ENCODE measurements at regions not wholly inside any gene's neighbourhood (a gene's known extent, or its start where the extent isn't known, plus 50 kb on each side); places are given as distances from the start of the nearest gene placed in this dataset.

GRCh38 chr10:3887885-3888476 is 103.0 kb upstream of the KLF6 start:
- DNase-seq (ENCODE audit: extremely low read depth in 1 of 4, low spot score in 3 of 4), result no peak
- TF ChIP-seq SMAD4 (CRISPR knock-in tag; conservative IDR thresholded peaks at IDR 0.05) (0 out of 2 replicates have a peak, but pooled peaks have one; percentile 15), ARID1B (IDR thresholded peaks at IDR 0.05) (no peak)

DNA sequence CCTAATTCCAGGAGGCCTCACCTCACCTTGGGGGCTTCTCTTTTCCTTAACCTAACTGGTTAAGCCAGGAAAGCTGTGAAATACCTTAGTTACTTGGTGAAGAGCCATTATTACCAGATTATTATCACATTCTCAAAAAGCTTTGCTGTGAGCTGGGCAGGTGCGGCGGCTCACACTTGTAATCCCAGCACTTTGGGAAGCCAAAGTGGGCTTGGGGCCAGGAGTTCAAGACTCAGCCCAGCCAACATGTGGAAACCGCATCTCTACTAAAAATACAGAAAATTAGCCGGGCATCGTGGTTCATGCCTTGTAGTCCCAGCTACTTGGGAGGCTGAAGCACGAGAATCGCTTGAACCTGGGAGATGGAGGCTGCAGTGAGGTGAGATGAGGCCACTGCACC is 102.4 kb upstream of the KLF6 start:
- WGBS (ENCODE audit: insufficient coverage, low coverage, missing lambda C conversion rate), result 93% methylated on average over 7 of the region's 7 CpGs
- Histone ChIP-seq H3K27me3 (ENCODE audit: control insufficient read depth in 2 of 2, insufficient read depth in 2 of 2, low read length in 2 of 2) (no peaks in the 10 kb centered on the region), H3K9me1 (ENCODE audit: control insufficient read depth, insufficient read depth, low read length) (no peaks in the 10 kb centered on the region), H3K36me3 (ENCODE audit: control insufficient read depth, insufficient read depth, low read length) (no peaks in the 10 kb centered on the region), H3K4me1 (replicated peaks in 1 of 2; ENCODE audit: control insufficient read depth in 2 of 2, insufficient read depth in 2 of 2, low read length in 2 of 2) (peaks cover 7 to 34% of the 10 kb centered on the region in 2 experiments; a peak in 4 of 5 replicates), H3K4me3 (no peak overlapping the region), H3K27ac (ENCODE audit: extremely low read depth, low read depth, low read length) (no peak overlapping the region), H3K9me3 (replicated peaks; ENCODE audit: control insufficient read depth, insufficient read depth, low read depth, low read length) (no peaks in the 10 kb centered on the region), H3K9ac (ENCODE audit: insufficient read depth in 1 of 2, low read depth in 2 of 2, low read length in 2 of 2) (no peak overlapping the region), H3K79me2 (ENCODE audit: control insufficient read depth, insufficient read depth, low read length) (no peaks in the 10 kb centered on the region), H2AFZ (ENCODE audit: low read depth, low read length) (peak overlapping the region; percentile 84), H3K4me2 (ENCODE audit: insufficient read depth, low read length) (no peak overlapping the region), H4K20me1 (replicated peaks; ENCODE audit: control insufficient read depth, insufficient read depth, low read length) (no peaks in the 10 kb centered on the region)
- POLR2A ChIA-PET, result interaction anchor here (0.7 kb wide), 1 partner anchor 19 kb away, joined by 3 read pairs; no protein-coding TSS in a partner anchor
- no peak for FAIRE-seq
- CTCF ChIA-PET (ENCODE audit: low intra/inter-chr PET ratio), result no interaction called here
- no TSS peak for BruUV-seq (replicated peaks)
- in situ Hi-C loops (cut with MboI) (no loop called here), intact Hi-C loops (cut with micrococcal nuclease) (no loop called here)
- no peak for DNase-seq (ENCODE audit: extremely low read depth in 1 of 4, low spot score in 3 of 4)
- ATAC-seq, result no peak
- TF ChIP-seq, protein P1, sequence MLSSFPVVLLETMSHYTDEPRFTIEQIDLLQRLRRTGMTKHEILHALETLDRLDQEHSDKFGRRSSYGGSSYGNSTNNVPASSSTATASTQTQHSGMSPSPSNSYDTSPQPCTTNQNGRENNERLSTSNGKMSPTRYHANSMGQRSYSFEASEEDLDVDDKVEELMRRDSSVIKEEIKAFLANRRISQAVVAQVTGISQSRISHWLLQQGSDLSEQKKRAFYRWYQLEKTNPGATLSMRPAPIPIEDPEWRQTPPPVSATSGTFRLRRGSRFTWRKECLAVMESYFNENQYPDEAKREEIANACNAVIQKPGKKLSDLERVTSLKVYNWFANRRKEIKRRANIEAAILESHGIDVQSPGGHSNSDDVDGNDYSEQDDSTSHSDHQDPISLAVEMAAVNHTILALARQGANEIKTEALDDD (IDR thresholded peaks at IDR 0.05), result 0 out of 2 replicates have a peak, but pooled peaks have one; percentile 28
- no peak for TF ChIP-seq ZZZ3 (IDR thresholded peaks at IDR 0.05)

More at GRCh38 chr10:3887885-3888476, 103.0 kb upstream of the KLF6 start:
- no peak overlapping the region for H3K4me3 ChIP-seq
- no peaks in the 10 kb centered on the region for H3K36me3 ChIP-seq (ENCODE audit: control insufficient read depth, insufficient read depth, low read length)
- FAIRE-seq, result no peak
- no peak overlapping the region for H3K4me2 ChIP-seq (ENCODE audit: insufficient read depth, low read length)
- H3K9me1 ChIP-seq (ENCODE audit: control insufficient read depth, insufficient read depth, low read length), result no peaks in the 10 kb centered on the region
- no TSS peak for BruUV-seq (replicated peaks)
- peaks cover 7 to 34% of the 10 kb centered on the region in 2 experiments; a peak in 4 of 5 replicates for H3K4me1 ChIP-seq (replicated peaks in 1 of 2; ENCODE audit: control insufficient read depth in 2 of 2, insufficient read depth in 2 of 2, low read length in 2 of 2)
- no peaks in the 10 kb centered on the region for H3K9me3 ChIP-seq (replicated peaks; ENCODE audit: control insufficient read depth, insufficient read depth, low read depth, low read length)
- H3K27me3 ChIP-seq (ENCODE audit: control insufficient read depth in 2 of 2, insufficient read depth in 2 of 2, low read length in 2 of 2), result no peaks in the 10 kb centered on the region
- in situ Hi-C loops (cut with MboI) (no loop called here), intact Hi-C loops (cut with micrococcal nuclease) (no loop called here)
- H3K27ac ChIP-seq (ENCODE audit: extremely low read depth, low read depth, low read length), result no peak overlapping the region
- WGBS (ENCODE audit: insufficient coverage, low coverage, missing lambda C conversion rate), result 59% methylated on average over 9 of the region's 9 CpGs
- no peaks in the 10 kb centered on the region for H3K79me2 ChIP-seq (ENCODE audit: control insufficient read depth, insufficient read depth, low read length)
- CTCF ChIA-PET (ENCODE audit: low intra/inter-chr PET ratio), result no interaction called here
- H3K9ac ChIP-seq (ENCODE audit: insufficient read depth in 1 of 2, low read depth in 2 of 2, low read length in 2 of 2), result peak overlapping the region in 1 of 2 experiments; percentile 53; a peak in 1 of 4 replicates
- POLR2A ChIA-PET, result interaction anchor here (0.7 kb wide), 1 partner anchor 18 kb away, joined by 3 read pairs; no protein-coding TSS in a partner anchor
- ATAC-seq, result peak; percentile 9; the same call in 2 of the 3 replicates
- H2AFZ ChIP-seq (ENCODE audit: low read depth, low read length), result peak overlapping the region; percentile 77
- no peaks in the 10 kb centered on the region for H4K20me1 ChIP-seq (replicated peaks; ENCODE audit: control insufficient read depth, insufficient read depth, low read length)

Measured in K562 (cell line).